GM06990 (cell line): ENCODE measurements at regions not wholly inside any gene's neighbourhood (a gene's known extent, or its start where the extent isn't known, plus 50 kb on each side); places are given as distances from the start of the nearest gene placed in this dataset.

Source experiments
- DNase-seq: peaks from one replicate; pipeline ENCODE4 v3.0.0-alpha.2; 2011; ENCODE audit not compliant: insufficient read length; ENCODE audit errors: extremely low read depth
- H3K27me3 ChIP-seq: replicated peaks from 2 replicates; pipeline ENCODE4 v1.6.0; 2011; ENCODE audit warnings: low read length; ENCODE audit not compliant: control insufficient read depth, insufficient read depth
- H3K36me3 ChIP-seq: 2 replicates; pipeline ENCODE4 v1.5.1; 2011; ENCODE audit warnings: low read length; ENCODE audit not compliant: control insufficient read depth, insufficient read depth
- H3K4me3 ChIP-seq: replicated peaks from 2 replicates; pipeline ENCODE4 v1.5.1; 2011; ENCODE audit warnings: low read depth, mild to moderate bottlenecking, control low read depth, low read length
- CTCF ChIP-seq: IDR thresholded peaks from 2 replicates; pipeline ENCODE4 v1.5.1; 2011; ENCODE audit warnings: low read length, control low read depth, mild to moderate bottlenecking, inconsistent platforms; ENCODE audit not compliant: insufficient read depth, poor library complexity, severe bottlenecking

GRCh38 chr2:222127660-222128059 lies 171.1 kb downstream of the PAX3 start:
- H3K27me3 ChIP-seq: no peaks in the 10 kb centered on the region; the same call in 1 of the 2 replicates
- no peak for TF ChIP-seq CTCF
- no peak for DNase-seq
- no peaks in the 10 kb centered on the region for H3K36me3 ChIP-seq
- H3K4me3 ChIP-seq: no peak overlapping the region

- no peaks in the 10 kb centered on the region for H3K36me3 ChIP-seq
- H3K4me3 ChIP-seq: no peak overlapping the region
- no peak for TF ChIP-seq CTCF
- no peak for DNase-seq
- no peaks in the 10 kb centered on the region; the same call in 1 of the 2 replicates for H3K27me3 ChIP-seq
These were observed 177.9 kb downstream of the PAX3 start for GRCh38 chr2:222120933-222121332.

- Histone ChIP-seq H3K4me3 (no peak overlapping the region), H3K27me3 (no peaks in the 10 kb centered on the region), H3K36me3 (no peaks in the 10 kb centered on the region)
- no peak for TF ChIP-seq CTCF
- no peak for DNase-seq
These were observed 183.5 kb downstream of the PAX3 start for GRCh38 chr2:222115296-222115695.

GRCh38 chr2:222108957-222109585 lies 189.7 kb downstream of the PAX3 start:
- no peaks in the 10 kb centered on the region for H3K36me3 ChIP-seq
- DNase-seq: no peak
- TF ChIP-seq CTCF: no peak
- H3K27me3 ChIP-seq: no peaks in the 10 kb centered on the region; the same call in 1 of the 2 replicates
- H3K4me3 ChIP-seq: no peak overlapping the region

- H3K27me3 ChIP-seq: no peaks in the 10 kb centered on the region; the same call in 1 of the 2 replicates
- TF ChIP-seq CTCF: no peak
- no peaks in the 10 kb centered on the region for H3K36me3 ChIP-seq
- DNase-seq: no peak
- no peak overlapping the region for H3K4me3 ChIP-seq
These were observed 190.3 kb downstream of the PAX3 start for GRCh38 chr2:222108497-222108896.

GRCh38 chr2:222105046-222105445 lies 193.8 kb downstream of the PAX3 start:
- no peaks in the 10 kb centered on the region for H3K36me3 ChIP-seq
- no peak for DNase-seq
- H3K4me3 ChIP-seq: no peak overlapping the region
- no peak for TF ChIP-seq CTCF
- no peaks in the 10 kb centered on the region; the same call in 1 of the 2 replicates for H3K27me3 ChIP-seq
